H1 (cell line): ENCODE measurements at regions not wholly inside any gene's neighbourhood (a gene's known extent, or its start where the extent isn't known, plus 50 kb on each side); places are given as distances from the start of the nearest gene placed in this dataset.

Experiments used
- CBX5 ChIP-seq: fragments of 300-800, 300-1000 bp; sonication (generic); IDR thresholded peaks from 2 replicates; pipeline ENCODE4 v1.7.1; 2016; ENCODE audit warnings: antibody characterized with exemption, low read length, low read depth
- CTCF ChIP-seq, 3 experiments: IDR thresholded peaks; 1 replicate in 2 of 3; 2 replicates in 1 of 3; pipeline versions ENCODE4 v1.5.1 to v1.6.1; 2011; ENCODE audit warnings: low read length in 3 of 3, mild to moderate bottlenecking in 3 of 3, inconsistent platforms in 2 of 3, low read depth in 1 of 3, moderate library complexity in 1 of 3; ENCODE audit not compliant: insufficient read depth in 1 of 3; ENCODE audit errors: control extremely low read depth in 1 of 3
- EZH2 ChIP-seq: fragments of 200-600 bp; sonication (generic); IDR thresholded peaks from 2 replicates; pipeline ENCODE4 v1.7.1; 2012; ENCODE audit warnings: low read depth, mild to moderate bottlenecking, moderate library complexity, low read length, inconsistent platforms; ENCODE audit not compliant: severe bottlenecking
- MAFK ChIP-seq: IDR thresholded peaks from 2 replicates; pipeline ENCODE4 v1.6.1; 2012; ENCODE audit warnings: low read depth, mild to moderate bottlenecking, improper control_type of control experiment, low read length
- MAX ChIP-seq: IDR thresholded peaks from 2 replicates; pipeline ENCODE4 v1.6.1; 2012; ENCODE audit warnings: inconsistent platforms
- POLR2A ChIP-seq, 2 experiments: IDR thresholded peaks; 1 replicate in 1 of 2; 2 replicates in 1 of 2; pipeline ENCODE4 v1.6.1; 2011; ENCODE audit warnings: low read depth in 2 of 2, low read length in 2 of 2, mild to moderate bottlenecking in 2 of 2; ENCODE audit errors: control extremely low read depth in 1 of 2
- POLR2AphosphoS5 ChIP-seq: IDR thresholded peaks from 2 replicates; pipeline ENCODE4 v1.6.1; 2011; ENCODE audit warnings: low read depth, low read length
- RAD21 ChIP-seq, 2 experiments: IDR thresholded peaks in 1 of 2; conservative IDR thresholded peaks in 1 of 2; 2 replicates each; pipeline ENCODE4 v1.6.1; 2011; ENCODE audit warnings: low read depth in 2 of 2, low read length in 2 of 2, improper control_type of control experiment in 1 of 2, inconsistent platforms in 1 of 2, mild to moderate bottlenecking in 1 of 2, moderate library complexity in 1 of 2
- SP1 ChIP-seq: IDR thresholded peaks from 2 replicates; pipeline ENCODE4 v1.6.1; 2011; ENCODE audit warnings: low read depth, low read length
- USF2 ChIP-seq: IDR thresholded peaks from 2 replicates; pipeline ENCODE4 v1.6.1; 2011; ENCODE audit warnings: low read length, improper control_type of control experiment

- TF ChIP-seq POLR2A (IDR thresholded peaks at IDR 0.05; ENCODE audit: control extremely low read depth in 1 of 2, low read depth in 2 of 2, low read length in 2 of 2) (no peak), CTCF (IDR thresholded peaks at IDR 0.05; ENCODE audit: control extremely low read depth in 1 of 3, insufficient read depth in 1 of 3, low read depth in 1 of 3, low read length in 3 of 3) (no peak), EZH2 (no peak), SP1 (no peak), CBX5 (no peak), POLR2AphosphoS5 (no peak), USF2 (no peak), MAX (no peak), MAFK (no peak), RAD21 (IDR thresholded peaks at IDR 0.05 in 1 of 2, conservative IDR thresholded peaks at IDR 0.05 in 1 of 2; ENCODE audit: low read depth in 2 of 2, low read length in 2 of 2) (no peak)
Measured at GRCh38 chr3:73766599-73767381, 142.0 kb upstream of the PDZRN3 start.
